A549 (cell line): ENCODE measurements at regions not wholly inside any gene's neighbourhood (a gene's known extent, or its start where the extent isn't known, plus 50 kb on each side); places are given as distances from the start of the nearest gene placed in this dataset.

Experiments
- ATAC-seq, 2 experiments: fragments of 200-7000 bp in 1 of 2; fragments of >200 bp in 1 of 2; cut with Nextera tagmentation in 1 of 2; cut with Tn5 transposase in 1 of 2; 3 replicates each; pipeline versions ENCODE4 v1.8.0 to v1.9.1; 2018 to 2020; ENCODE audit warnings: mild to moderate bottlenecking in 1 of 2, moderate library complexity in 1 of 2
- CTCF ChIA-PET: fragments of 300-600 bp; sonication (Branson Sonifier 250); formaldehyde crosslinking; extraction: SDS; loops from one replicate; lab custom pipeline; 2021; ENCODE audit warnings: antibody characterized with exemption, inconsistent platforms; lab: Yijun Ruan, JAX
- POLR2A ChIA-PET: fragments of 350-600 bp; formaldehyde crosslinking; extraction: SDS; loops from one replicate; lab custom pipeline; 2021; ENCODE audit warnings: antibody characterized with exemption, inconsistent platforms; lab: Yijun Ruan, JAX
- DNase-seq, 2 experiments: peaks; one replicate each; pipeline versions ENCODE4 v3.0.0 to v3.0.0-alpha.2; 2011 to 2016; ENCODE audit warnings: low read depth in 1 of 2, low spot score in 1 of 2
- FAIRE-seq: peaks from 2 replicates; lab custom pipeline; 2011; peaks lifted over from hg19 to GRCh38; lab: Jason Lieb, UNC
- H3K27ac ChIP-seq, 2 experiments: fragments of >200 bp; sonication (Bioruptor Twin); formaldehyde crosslinking; 3 replicates each; pipeline ENCODE4 v1.5.1; 2016 to 2017
- H3K4me1 ChIP-seq: fragments of >200 bp; sonication (Bioruptor Twin); formaldehyde crosslinking; 3 replicates; pipeline ENCODE4 v1.6.1; 2016
- H3K4me2 ChIP-seq: fragments of >200 bp; sonication (Bioruptor Twin); formaldehyde crosslinking; 3 replicates; pipeline ENCODE4 v1.6.1; 2016
- H3K4me3 ChIP-seq: fragments of >200 bp; sonication (Bioruptor Twin); formaldehyde crosslinking; 3 replicates; pipeline ENCODE4 v1.5.1; 2016
- H3K9me3 ChIP-seq: fragments of >200 bp; sonication (Bioruptor Twin); formaldehyde crosslinking; 3 replicates; pipeline ENCODE4 v1.6.1; 2016
- CHD2 ChIP-seq: fragments of 150-350 bp; IDR thresholded peaks from 2 replicates; pipeline ENCODE4 v1.6.1; 2014; ENCODE audit warnings: low read length; ENCODE audit not compliant: partially characterized antibody
- CHD4 ChIP-seq: fragments of 200-600 bp; sonication (generic); IDR thresholded peaks from 2 replicates; pipeline ENCODE4 v1.6.1; 2016; ENCODE audit warnings: antibody characterized with exemption, mild to moderate bottlenecking, borderline replicate concordance
- EP300 ChIP-seq, 2 experiments: fragments of >200 bp; sonication (Bioruptor Twin); formaldehyde crosslinking; IDR thresholded peaks; 2 replicates in 1 of 2; 3 replicates in 1 of 2; pipeline ENCODE4 v1.6.1; 2016 to 2017
- ESRRA ChIP-seq: fragments of 150-350 bp; IDR thresholded peaks from 2 replicates; pipeline ENCODE4 v1.6.1; 2014; ENCODE audit warnings: mild to moderate bottlenecking, low read length, borderline replicate concordance
- HDAC2 ChIP-seq: fragments of 200-600 bp; sonication (generic); IDR thresholded peaks from 2 replicates; pipeline ENCODE4 v1.6.1; 2016
- HEYL ChIP-seq: fragments of 250-450 bp; sonication (Bioruptor Pico); IDR thresholded peaks from 2 replicates; pipeline ENCODE4 v1.8.0; 2021; ENCODE audit warnings: mild to moderate bottlenecking, moderate library complexity
- KDM1A ChIP-seq: fragments of 200-600 bp; sonication (generic); IDR thresholded peaks from 2 replicates; pipeline ENCODE4 v1.6.1; 2016; ENCODE audit warnings: low read depth, mild to moderate bottlenecking
- KDM5A ChIP-seq: fragments of 200-600 bp; sonication (generic); IDR thresholded peaks from 2 replicates; pipeline ENCODE4 v1.6.1; 2016; ENCODE audit warnings: antibody characterized with exemption, mild to moderate bottlenecking
- MAFK ChIP-seq: fragments of 450-650 bp; IDR thresholded peaks from 2 replicates; pipeline ENCODE4 v1.6.1; 2014; ENCODE audit not compliant: partially characterized antibody
- MAZ ChIP-seq: fragments of 150-350 bp; IDR thresholded peaks from 2 replicates; pipeline ENCODE4 v1.6.1; 2014; ENCODE audit warnings: antibody characterized with exemption, low read depth, low read length, borderline replicate concordance
- NFE2L2 ChIP-seq: fragments of 150-350 bp; conservative IDR thresholded peaks from 2 replicates; pipeline ENCODE4 v1.6.1; 2014; ENCODE audit warnings: low read length
- PHF8 ChIP-seq: fragments of 200-600 bp; sonication (generic); IDR thresholded peaks from 2 replicates; pipeline ENCODE4 v1.6.1; 2016; ENCODE audit warnings: low read depth, mild to moderate bottlenecking, antibody characterized with exemption, moderate library complexity, borderline replicate concordance
- RARB ChIP-seq: fragments of 250-450 bp; sonication (Bioruptor Pico); IDR thresholded peaks from 2 replicates; pipeline ENCODE4 v1.8.0; 2021; ENCODE audit warnings: mild to moderate bottlenecking, moderate library complexity
- RNF2 ChIP-seq: fragments of 200-600 bp; sonication (generic); IDR thresholded peaks from 2 replicates; pipeline ENCODE4 v1.6.1; 2016; ENCODE audit warnings: low read depth, mild to moderate bottlenecking, antibody characterized with exemption, moderate library complexity, borderline replicate concordance
- SMC3 ChIP-seq: fragments of >200 bp; sonication (Bioruptor Twin); formaldehyde crosslinking; IDR thresholded peaks from 3 replicates; pipeline ENCODE4 v1.6.1; 2018; ENCODE audit warnings: inconsistent platforms
- TFCP2L1 ChIP-seq: fragments of 250-450 bp; sonication (Bioruptor Pico); IDR thresholded peaks from 2 replicates; pipeline ENCODE4 v1.5.0; 2021; ENCODE audit warnings: mild to moderate bottlenecking
- ZC3H11A ChIP-seq: fragments of 450-650 bp; IDR thresholded peaks from 2 replicates; pipeline ENCODE4 v1.6.1; 2014; ENCODE audit warnings: antibody characterized with exemption, mild to moderate bottlenecking
- ZSCAN20 ChIP-seq: fragments of 250-450 bp; sonication (Bioruptor Pico); IDR thresholded peaks from 2 replicates; pipeline ENCODE4 v1.8.0; 2022; ENCODE audit warnings: mild to moderate bottlenecking, moderate library complexity
- WGBS: methylation state at CpG from one replicate; pipeline ENCODE4 v1.1.6; 2017; ENCODE audit errors: missing lambda C conversion rate; 5-methylcytosine and 5-hydroxymethylcytosine counted together
- TF ChIP-seq, protein P1 (sequence below): fragments of 200-600 bp; sonication (generic); IDR thresholded peaks from 2 replicates; pipeline ENCODE4 v1.6.1; 2016; ENCODE audit warnings: antibody characterized with exemption, mild to moderate bottlenecking, moderate library complexity
- TF ChIP-seq, protein P2 (sequence below): IDR thresholded peaks from 2 replicates; pipeline ENCODE4 v1.6.1; 2012
- TF ChIP-seq, protein P3 (sequence below): IDR thresholded peaks from 2 replicates; pipeline ENCODE4 v1.6.1; 2012
- TF ChIP-seq, protein P4 (sequence below): fragments of >200 bp; sonication (Bioruptor Twin); formaldehyde crosslinking; IDR thresholded peaks from 3 replicates; pipeline ENCODE4 v1.6.1; 2016
- TF ChIP-seq, protein P5 (sequence below): fragments of 450-650 bp; IDR thresholded peaks from 2 replicates; pipeline ENCODE4 v1.6.1; 2014; ENCODE audit warnings: antibody characterized with exemption

DNA sequence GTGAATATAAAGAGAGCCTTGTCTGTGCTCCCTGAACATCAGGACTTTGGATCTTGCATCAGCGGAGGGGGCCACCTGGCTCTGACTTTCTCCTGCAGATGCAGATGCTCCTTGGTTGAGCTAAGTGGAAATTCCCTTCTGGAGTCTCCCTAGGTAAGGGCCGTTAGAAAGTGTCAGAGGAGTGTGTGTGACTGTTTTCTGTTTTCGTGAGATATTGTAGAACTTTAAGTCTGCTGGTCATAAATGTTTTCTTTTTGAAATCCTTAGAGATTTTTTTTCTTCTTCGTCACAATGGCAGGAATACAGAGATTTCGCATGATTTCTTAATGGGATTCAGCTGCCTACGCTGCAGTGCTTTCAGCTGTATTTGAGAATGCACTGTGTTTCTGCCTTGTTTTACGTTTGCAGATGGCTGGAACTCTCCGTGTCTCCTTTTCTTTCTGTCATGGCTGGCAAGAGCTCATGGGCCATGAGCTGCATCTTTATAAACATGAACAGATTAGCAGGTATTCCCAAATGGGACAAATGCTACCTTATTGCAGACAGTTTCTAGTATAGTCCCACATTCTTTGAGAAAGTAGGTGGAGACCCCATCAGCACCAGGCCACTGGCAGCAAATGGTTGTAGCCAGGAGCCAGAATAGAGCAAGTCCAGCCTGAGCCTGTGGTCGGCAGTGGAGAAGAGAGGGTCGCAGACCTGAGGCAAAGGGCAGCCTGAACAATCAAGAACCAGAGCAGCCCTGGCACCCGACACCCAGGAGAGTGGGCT is 76.2 kb upstream of the FRMD6 start:
- ChIA-PET POLR2A (interaction anchor here (1.3 kb wide), 1 partner anchor 77 kb away, joined by 3 read pairs; the partner anchor contains the start of gene FRMD6), CTCF (interaction anchor here (1.3 kb wide), 1 partner anchor 34 kb away, joined by 3 read pairs; no protein-coding TSS in a partner anchor)
- H3K4me2 ChIP-seq: no peak overlapping the region
- no peak for ATAC-seq
- FAIRE-seq: no peak
- H3K27ac ChIP-seq: no peak overlapping the region
- peaks cover under 1% of the 10 kb centered on the region; the same call in 2 of the 3 replicates for H3K4me1 ChIP-seq
- DNase-seq: no peak
- no peak for TF ChIP-seq HDAC2
- no peak for TF ChIP-seq HEYL
- TF ChIP-seq MAFK: no peak
- TF ChIP-seq, protein P1, sequence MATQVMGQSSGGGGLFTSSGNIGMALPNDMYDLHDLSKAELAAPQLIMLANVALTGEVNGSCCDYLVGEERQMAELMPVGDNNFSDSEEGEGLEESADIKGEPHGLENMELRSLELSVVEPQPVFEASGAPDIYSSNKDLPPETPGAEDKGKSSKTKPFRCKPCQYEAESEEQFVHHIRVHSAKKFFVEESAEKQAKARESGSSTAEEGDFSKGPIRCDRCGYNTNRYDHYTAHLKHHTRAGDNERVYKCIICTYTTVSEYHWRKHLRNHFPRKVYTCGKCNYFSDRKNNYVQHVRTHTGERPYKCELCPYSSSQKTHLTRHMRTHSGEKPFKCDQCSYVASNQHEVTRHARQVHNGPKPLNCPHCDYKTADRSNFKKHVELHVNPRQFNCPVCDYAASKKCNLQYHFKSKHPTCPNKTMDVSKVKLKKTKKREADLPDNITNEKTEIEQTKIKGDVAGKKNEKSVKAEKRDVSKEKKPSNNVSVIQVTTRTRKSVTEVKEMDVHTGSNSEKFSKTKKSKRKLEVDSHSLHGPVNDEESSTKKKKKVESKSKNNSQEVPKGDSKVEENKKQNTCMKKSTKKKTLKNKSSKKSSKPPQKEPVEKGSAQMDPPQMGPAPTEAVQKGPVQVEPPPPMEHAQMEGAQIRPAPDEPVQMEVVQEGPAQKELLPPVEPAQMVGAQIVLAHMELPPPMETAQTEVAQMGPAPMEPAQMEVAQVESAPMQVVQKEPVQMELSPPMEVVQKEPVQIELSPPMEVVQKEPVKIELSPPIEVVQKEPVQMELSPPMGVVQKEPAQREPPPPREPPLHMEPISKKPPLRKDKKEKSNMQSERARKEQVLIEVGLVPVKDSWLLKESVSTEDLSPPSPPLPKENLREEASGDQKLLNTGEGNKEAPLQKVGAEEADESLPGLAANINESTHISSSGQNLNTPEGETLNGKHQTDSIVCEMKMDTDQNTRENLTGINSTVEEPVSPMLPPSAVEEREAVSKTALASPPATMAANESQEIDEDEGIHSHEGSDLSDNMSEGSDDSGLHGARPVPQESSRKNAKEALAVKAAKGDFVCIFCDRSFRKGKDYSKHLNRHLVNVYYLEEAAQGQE: no peak
- TF ChIP-seq TFCP2L1 (CRISPR knock-in tag): no peak
- TF ChIP-seq EP300 (IDR thresholded peaks at IDR 0.05): no peak
- TF ChIP-seq, protein P2, sequence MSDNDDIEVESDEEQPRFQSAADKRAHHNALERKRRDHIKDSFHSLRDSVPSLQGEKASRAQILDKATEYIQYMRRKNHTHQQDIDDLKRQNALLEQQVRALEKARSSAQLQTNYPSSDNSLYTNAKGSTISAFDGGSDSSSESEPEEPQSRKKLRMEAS: no peak
- no peak for TF ChIP-seq PHF8
- no peak for TF ChIP-seq CHD2
- TF ChIP-seq RNF2: no peak
- TF ChIP-seq, protein P3, sequence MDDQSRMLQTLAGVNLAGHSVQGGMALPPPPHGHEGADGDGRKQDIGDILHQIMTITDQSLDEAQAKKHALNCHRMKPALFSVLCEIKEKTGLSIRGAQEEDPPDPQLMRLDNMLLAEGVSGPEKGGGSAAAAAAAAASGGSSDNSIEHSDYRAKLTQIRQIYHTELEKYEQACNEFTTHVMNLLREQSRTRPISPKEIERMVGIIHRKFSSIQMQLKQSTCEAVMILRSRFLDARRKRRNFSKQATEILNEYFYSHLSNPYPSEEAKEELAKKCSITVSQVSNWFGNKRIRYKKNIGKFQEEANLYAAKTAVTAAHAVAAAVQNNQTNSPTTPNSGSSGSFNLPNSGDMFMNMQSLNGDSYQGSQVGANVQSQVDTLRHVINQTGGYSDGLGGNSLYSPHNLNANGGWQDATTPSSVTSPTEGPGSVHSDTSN: no peak
- no peak for TF ChIP-seq CHD4
- no peak for TF ChIP-seq MAZ
- no peak for TF ChIP-seq ZSCAN20 (CRISPR knock-in tag)
- no peak for TF ChIP-seq NFE2L2
- TF ChIP-seq, protein P4, sequence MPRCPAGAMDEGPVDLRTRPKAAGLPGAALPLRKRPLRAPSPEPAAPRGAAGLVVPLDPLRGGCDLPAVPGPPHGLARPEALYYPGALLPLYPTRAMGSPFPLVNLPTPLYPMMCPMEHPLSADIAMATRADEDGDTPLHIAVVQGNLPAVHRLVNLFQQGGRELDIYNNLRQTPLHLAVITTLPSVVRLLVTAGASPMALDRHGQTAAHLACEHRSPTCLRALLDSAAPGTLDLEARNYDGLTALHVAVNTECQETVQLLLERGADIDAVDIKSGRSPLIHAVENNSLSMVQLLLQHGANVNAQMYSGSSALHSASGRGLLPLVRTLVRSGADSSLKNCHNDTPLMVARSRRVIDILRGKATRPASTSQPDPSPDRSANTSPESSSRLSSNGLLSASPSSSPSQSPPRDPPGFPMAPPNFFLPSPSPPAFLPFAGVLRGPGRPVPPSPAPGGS: no peak
- no peak for TF ChIP-seq ZC3H11A
- TF ChIP-seq, protein P5, sequence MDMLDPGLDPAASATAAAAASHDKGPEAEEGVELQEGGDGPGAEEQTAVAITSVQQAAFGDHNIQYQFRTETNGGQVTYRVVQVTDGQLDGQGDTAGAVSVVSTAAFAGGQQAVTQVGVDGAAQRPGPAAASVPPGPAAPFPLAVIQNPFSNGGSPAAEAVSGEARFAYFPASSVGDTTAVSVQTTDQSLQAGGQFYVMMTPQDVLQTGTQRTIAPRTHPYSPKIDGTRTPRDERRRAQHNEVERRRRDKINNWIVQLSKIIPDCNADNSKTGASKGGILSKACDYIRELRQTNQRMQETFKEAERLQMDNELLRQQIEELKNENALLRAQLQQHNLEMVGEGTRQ: no peak
- no peak for TF ChIP-seq KDM1A
- TF ChIP-seq, all 56 proteins: peak for 0
- WGBS: 80% methylated on average over 11 of the region's 11 CpGs
- Histone ChIP-seq H3K9me3 (no peaks in the 10 kb centered on the region), H3K4me3 (no peak overlapping the region)

DNA sequence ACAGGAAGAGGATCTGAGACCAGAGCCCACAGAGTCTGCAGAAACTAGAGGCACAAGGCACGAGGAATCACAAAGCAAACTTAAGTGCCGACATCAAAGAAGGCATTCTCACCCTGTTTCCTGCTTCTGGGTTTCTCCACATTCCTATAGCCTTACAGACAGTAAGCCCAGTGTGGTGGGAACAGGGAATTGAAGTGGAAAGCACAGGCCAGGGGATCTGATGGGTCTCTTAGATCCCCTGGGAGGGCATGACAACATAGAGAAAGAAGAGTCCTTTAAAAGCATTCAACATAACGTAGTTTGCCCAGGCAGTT is 75.6 kb upstream of the FRMD6 start:
- DNase-seq: no peak
- ChIA-PET POLR2A (interaction anchor here (1.3 kb wide), 1 partner anchor 76 kb away, joined by 3 read pairs; the partner anchor contains the start of gene FRMD6), CTCF (interaction anchor here (0.9 to 3.0 kb wide), 2 partner anchors 9 to 200 kb away, joined by 3 to 6 read pairs; no protein-coding TSS in a partner anchor)
- 92% methylated on average over 3 of the region's 3 CpGs for WGBS
- TF ChIP-seq ESRRA (no peak), HEYL (no peak), SMC3 (no peak), KDM5A (no peak), RARB (CRISPR knock-in tag) (no peak)
- TF ChIP-seq, protein P2: no peak
- H3K4me1 ChIP-seq: peaks cover 6% of the 10 kb centered on the region
- no peak for FAIRE-seq
- 0 out of 6 replicates have a peak overlapping the region, but pooled peaks of 1 of the 2 experiments have one; percentile 14 for H3K27ac ChIP-seq
- no peak overlapping the region for H3K4me3 ChIP-seq
- no peak for ATAC-seq
- H3K4me2 ChIP-seq: no peak overlapping the region
- H3K9me3 ChIP-seq: no peaks in the 10 kb centered on the region
